Naive thymus-derived CD8-positive, alpha-beta T cell (primary cell): ENCODE measurements at regions not wholly inside any gene's neighbourhood (a gene's known extent, or its start where the extent isn't known, plus 50 kb on each side); places are given as distances from the start of the nearest gene placed in this dataset.

ENCODE experiments used
- ATAC-seq, 2 donors: fragments of 150-1000 bp; cut with Tn5 transposase in 1 of 2; sonication (Bioruptor Pico), chemical (Tn5 transposase) in 1 of 2; 1 replicate in 1 of 2; 2 replicates in 1 of 2; pipeline ENCODE4 v1.10.0; 2021; ENCODE audit warnings: mild to moderate bottlenecking in 2 of 2, moderate library complexity in 2 of 2
- POLR2A ChIA-PET: fragments of 350-600 bp; sonication (Branson Sonifier 250); formaldehyde crosslinking; loops from one replicate; lab custom pipeline; 2021; ENCODE audit warnings: antibody characterized with exemption; lab: Charles Lee
- DNase-seq, 10 donors: peaks; one replicate each; pipeline versions ENCODE4 v3.0.0 to v3.0.0-alpha.2; 2020 to 2022
- H3K27ac Mint-ChIP-seq, 10 donors: one replicate each; pipeline ENCODE4 v1.8.0; 2020 to 2022; ENCODE audit warnings: mild to moderate bottlenecking in 10 of 10, mixed read lengths in 10 of 10, moderate library complexity in 4 of 10, inconsistent platforms in 1 of 10
- H3K27me3 Mint-ChIP-seq, 5 donors: one replicate each; pipeline ENCODE4 v1.8.0; 2021 to 2022; ENCODE audit warnings: mixed read lengths in 5 of 5
- H3K36me3 Mint-ChIP-seq, 3 donors: one replicate each; pipeline ENCODE4 v1.8.0; 2020 to 2022; ENCODE audit warnings: mixed read lengths in 3 of 3, mild to moderate bottlenecking in 2 of 3, inconsistent platforms in 1 of 3
- H3K4me1 Mint-ChIP-seq, 4 donors: one replicate each; pipeline ENCODE4 v1.8.0; 2021 to 2022; ENCODE audit warnings: mixed read lengths in 4 of 4
- H3K4me3 Mint-ChIP-seq, 10 donors: one replicate each; pipeline ENCODE4 v1.8.0; 2020 to 2022; ENCODE audit warnings: mild to moderate bottlenecking in 10 of 10, mixed read lengths in 10 of 10, moderate library complexity in 6 of 10, inconsistent platforms in 1 of 10
- H3K9me3 Mint-ChIP-seq, 9 donors: one replicate each; pipeline ENCODE4 v1.8.0; 2020 to 2022; ENCODE audit warnings: mixed read lengths in 9 of 9, mild to moderate bottlenecking in 3 of 9, inconsistent platforms in 1 of 9, moderate library complexity in 1 of 9

DNA sequence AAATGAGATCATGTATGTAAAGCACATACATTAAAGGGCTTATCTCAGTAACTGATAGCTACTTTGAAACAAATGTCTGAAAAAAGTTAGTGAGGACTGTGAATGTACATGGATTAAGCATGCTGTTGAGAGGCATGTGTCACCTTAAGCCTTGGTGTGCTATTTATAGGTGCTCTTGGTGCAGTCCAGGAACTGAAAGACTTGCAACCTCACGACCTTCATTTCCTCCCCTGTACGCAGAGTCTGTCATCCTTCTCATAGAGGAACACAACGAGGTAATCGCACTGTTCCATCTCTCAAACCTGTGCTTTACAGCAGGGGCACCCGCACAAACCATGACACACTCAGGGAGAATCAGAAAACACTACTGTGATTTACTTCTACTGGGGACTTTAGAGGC is 65.6 kb downstream of the UFM1 start:
- POLR2A ChIA-PET = no interaction called here
- peaks cover 2 to 9% (median 5%) of the 10 kb centered on the region in 4 donors for H3K4me1 Mint-ChIP-seq
- DNase-seq (peak in 3 of 10 donors; percentile 1 to 25 (median 13)), ATAC-seq (peak; percentile 72 to 86)
- peaks cover 0 to 4% (median 0%) of the 10 kb centered on the region in 3 donors for H3K36me3 Mint-ChIP-seq
- peak overlapping the region in 5 of 10 donors; percentile 28 to 87 (median 63) for H3K27ac Mint-ChIP-seq
- peaks cover 0 to 4% (median 0%) of the 10 kb centered on the region in 9 donors for H3K9me3 Mint-ChIP-seq
- peak overlapping the region in 8 of 10 donors; percentile 7 to 73 (median 47) for H3K4me3 Mint-ChIP-seq
- H3K27me3 Mint-ChIP-seq = peaks cover 0 to 3% (median 0%) of the 10 kb centered on the region in 5 donors

DNA sequence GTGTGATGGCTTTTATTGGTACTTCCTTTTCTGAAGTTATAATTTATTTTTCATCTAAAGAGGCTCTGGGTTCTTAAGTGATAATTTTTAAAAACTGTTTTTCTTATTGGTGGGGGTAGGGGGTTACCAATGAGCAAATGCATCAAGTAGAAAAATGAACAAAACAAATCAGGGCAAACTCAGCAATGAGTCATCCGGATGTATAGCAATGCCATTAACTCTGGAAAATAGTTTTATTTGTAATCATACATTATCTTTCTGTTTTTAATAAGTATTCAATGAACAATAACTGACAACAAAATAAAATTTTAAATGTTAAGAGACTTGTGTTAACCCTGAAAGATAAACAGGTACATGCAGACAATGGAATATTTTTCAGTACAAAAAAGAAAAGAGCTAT is 67.6 kb downstream of the UFM1 start:
- DNase-seq (no peak), ATAC-seq (no peak)
- Mint-ChIP-seq H3K27ac (no peak overlapping the region), H3K9me3 (peaks cover 0 to 4% (median 0%) of the 10 kb centered on the region in 9 donors), H3K4me3 (no peak overlapping the region), H3K27me3 (peaks cover 0 to 3% (median 0%) of the 10 kb centered on the region in 5 donors), H3K36me3 (peaks cover 0 to 4% (median 0%) of the 10 kb centered on the region in 3 donors), H3K4me1 (peaks cover 2 to 9% (median 5%) of the 10 kb centered on the region in 4 donors)
- POLR2A ChIA-PET = no interaction called here

DNA sequence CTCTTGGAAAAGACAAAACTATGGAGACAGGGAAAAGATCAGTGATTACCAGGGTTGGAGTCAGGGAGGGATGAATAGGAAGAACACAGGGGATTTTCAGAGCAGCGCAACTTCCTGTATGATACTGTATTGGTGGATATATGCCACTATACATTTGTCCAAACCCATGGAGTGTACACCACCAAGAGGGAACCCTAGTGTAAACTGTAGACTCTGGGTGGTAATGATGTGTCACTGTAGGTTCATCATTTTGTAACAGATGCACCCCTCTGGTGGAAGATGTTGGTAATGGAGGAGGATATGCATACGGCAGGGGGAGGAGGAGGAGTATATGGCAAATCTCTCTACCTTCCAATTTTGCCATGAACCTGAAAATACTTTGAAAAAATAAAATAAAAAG is 68.1 kb downstream of the UFM1 start:
- DNase-seq = peak in 1 of 10 donors; percentile 3

DNA sequence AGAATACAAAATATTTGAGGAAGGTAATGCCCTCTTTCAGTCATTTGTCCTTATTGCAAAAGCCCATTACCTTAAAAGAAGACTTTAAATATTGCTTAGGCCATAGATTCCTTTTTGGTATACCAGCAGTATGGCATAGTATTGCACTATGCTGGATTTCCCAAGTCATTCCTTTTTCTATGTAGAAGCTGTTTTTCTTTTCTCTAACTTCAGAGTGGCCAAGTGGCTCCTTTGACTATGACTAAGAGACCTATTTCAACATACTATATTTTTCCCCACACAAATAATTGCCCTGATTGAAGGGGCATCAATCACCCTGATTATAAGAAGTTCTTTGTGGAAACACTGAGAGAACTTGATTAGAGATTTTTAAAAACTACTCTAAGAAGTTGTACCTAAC is 68.6 kb downstream of the UFM1 start:
- Mint-ChIP-seq H3K4me3 (no peak overlapping the region), H3K4me1 (peaks cover 2 to 9% (median 5%) of the 10 kb centered on the region in 4 donors), H3K9me3 (no peaks in the 10 kb centered on the region), H3K36me3 (no peaks in the 10 kb centered on the region), H3K27ac (no peak overlapping the region), H3K27me3 (peaks cover 0 to 3% (median 0%) of the 10 kb centered on the region in 5 donors)
- ATAC-seq = no peak
- DNase-seq = no peak
- POLR2A ChIA-PET = no interaction called here

More for the DNA sequence above, 68.1 kb downstream of the UFM1 start:
- H3K27me3 Mint-ChIP-seq = peaks cover 0 to 3% (median 0%) of the 10 kb centered on the region in 5 donors
- POLR2A ChIA-PET = no interaction called here
- H3K4me1 Mint-ChIP-seq = peaks cover 2 to 9% (median 5%) of the 10 kb centered on the region in 4 donors
- peak in 1 of 2 donors; percentile 40 for ATAC-seq
- no peak overlapping the region for H3K4me3 Mint-ChIP-seq
- peaks cover 0 to 2% (median 0%) of the 10 kb centered on the region in 9 donors for H3K9me3 Mint-ChIP-seq
- H3K36me3 Mint-ChIP-seq = peaks cover 0 to 2% (median 0%) of the 10 kb centered on the region in 3 donors
- H3K27ac Mint-ChIP-seq = no peak overlapping the region

DNA sequence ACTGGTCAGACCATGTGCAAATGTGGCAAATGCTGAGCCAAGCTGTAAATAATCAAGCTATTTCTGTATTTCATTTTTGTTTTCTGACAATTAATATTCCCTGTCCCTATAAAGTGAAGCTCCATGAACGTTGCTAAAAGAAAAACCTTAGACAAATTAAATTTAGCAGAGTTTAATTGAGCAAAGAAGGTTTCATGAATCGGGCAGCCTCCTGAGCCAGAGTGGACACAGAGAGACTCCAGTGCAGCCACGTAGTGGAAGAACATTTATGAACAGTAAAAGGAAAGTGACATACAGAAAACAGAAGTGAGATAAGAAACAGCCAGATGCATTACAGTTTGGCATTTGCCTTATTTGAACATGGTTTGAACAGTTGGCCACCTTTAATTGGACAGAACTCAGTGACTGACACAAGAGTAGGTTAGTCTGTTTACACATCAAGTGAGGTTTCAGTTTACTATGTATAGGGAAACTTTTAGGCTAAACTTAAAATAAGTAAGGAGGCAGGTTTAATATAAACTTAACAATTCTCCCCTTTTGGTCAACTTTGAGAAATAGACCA is 69.7 kb downstream of the UFM1 start:
- POLR2A ChIA-PET = no interaction called here
- Mint-ChIP-seq H3K4me1 (peaks cover 2 to 9% (median 5%) of the 10 kb centered on the region in 4 donors), H3K27me3 (peaks cover 0 to 3% (median 0%) of the 10 kb centered on the region in 5 donors), H3K9me3 (no peaks in the 10 kb centered on the region), H3K4me3 (no peak overlapping the region), H3K27ac (no peak overlapping the region), H3K36me3 (no peaks in the 10 kb centered on the region)
- no peak for DNase-seq
- ATAC-seq = no peak

DNA sequence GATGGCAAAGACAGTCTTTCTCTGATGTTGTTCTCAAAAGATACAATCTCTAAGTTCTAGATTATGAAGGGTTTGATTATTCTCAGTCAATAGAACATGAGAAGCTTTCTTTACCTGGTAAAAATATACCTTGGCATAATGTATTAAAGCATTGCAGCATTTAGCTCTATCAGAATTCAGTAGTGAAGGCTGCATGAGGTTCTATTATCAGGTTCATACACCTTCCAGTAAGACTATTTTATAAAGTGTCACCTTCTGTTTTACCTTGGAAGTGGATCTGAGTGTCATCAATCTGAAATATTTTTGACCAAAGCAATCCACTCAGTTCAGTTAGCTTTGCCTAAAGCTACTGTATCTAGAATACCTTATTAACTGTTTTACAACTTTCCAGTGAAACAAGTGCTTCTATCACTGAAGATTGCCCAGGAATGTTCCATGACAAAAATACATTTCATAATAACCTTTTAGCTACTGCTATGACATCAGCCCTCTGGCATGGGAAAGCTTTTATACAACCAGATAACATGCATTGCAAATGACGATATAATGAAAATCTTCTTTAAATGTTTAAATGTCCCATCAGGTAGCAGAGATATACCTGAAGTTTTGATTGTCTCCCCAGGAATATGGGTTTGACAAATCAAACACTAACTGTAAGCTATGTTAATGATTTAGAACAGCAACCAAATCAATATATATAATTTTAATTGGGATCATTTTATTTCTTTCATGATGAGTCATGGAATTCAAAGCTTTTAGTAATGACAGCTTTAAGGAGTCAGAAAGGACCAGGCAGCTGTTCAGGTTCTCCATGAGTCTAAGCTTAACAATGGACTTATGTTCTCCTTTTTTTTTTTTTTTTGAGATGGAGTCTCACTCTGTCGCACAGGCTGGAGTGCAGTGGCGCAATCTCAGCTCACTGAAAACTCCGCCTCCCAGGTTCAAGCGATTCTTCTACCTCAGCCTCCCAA is 72.2 kb downstream of the UFM1 start:
- Mint-ChIP-seq H3K4me3 (no peak overlapping the region), H3K27ac (no peak overlapping the region), H3K27me3 (peaks cover 0 to 3% (median 0%) of the 10 kb centered on the region in 5 donors), H3K9me3 (no peaks in the 10 kb centered on the region), H3K4me1 (no peaks in the 10 kb centered on the region), H3K36me3 (no peaks in the 10 kb centered on the region)
- ATAC-seq (no peak), DNase-seq (no peak)
- POLR2A ChIA-PET = no interaction called here

DNA sequence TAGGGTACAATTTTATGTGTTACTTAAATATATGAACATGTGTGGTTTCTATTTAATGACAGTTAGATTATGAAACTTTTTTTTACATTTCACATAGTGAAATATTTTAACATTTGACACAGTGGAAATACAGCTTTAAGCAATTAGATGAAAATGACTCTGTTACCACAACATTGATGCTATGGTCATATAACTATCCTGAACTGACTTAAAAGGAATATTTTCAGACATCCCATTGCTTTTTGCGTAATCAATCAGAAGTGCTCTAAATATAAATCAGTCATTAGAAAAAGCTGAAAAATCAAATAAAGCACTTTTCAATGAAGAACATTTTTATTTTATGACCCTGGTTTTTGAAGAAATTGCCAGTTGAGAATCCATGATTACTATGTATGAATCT is 80.3 kb downstream of the UFM1 start:
- Mint-ChIP-seq H3K27me3 (peaks cover 0 to 36% (median 3%) of the 10 kb centered on the region in 5 donors), H3K4me1 (no peaks in the 10 kb centered on the region), H3K36me3 (no peaks in the 10 kb centered on the region), H3K27ac (no peak overlapping the region), H3K4me3 (no peak overlapping the region), H3K9me3 (no peaks in the 10 kb centered on the region)
- ATAC-seq = no peak
- no peak for DNase-seq
- POLR2A ChIA-PET = no interaction called here

DNA sequence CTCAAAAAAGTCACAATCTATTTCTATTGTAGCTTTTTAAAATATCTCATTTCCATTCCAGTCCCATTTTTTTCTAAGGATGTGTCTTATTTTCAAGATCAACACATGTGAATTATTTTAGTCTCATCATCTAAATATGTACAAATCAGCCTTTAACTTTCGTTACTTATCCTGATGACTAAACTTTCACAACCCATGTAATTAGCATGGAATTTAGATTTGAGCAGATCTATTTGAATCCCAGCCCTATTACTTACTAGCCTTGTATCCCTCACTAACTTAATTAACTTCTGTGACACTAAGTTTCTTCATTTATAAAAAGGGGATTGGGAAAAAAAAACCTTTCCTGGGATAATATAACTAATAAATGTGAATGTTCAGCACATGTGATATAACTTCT is 81.1 kb downstream of the UFM1 start:
- Mint-ChIP-seq H3K4me1 (no peaks in the 10 kb centered on the region), H3K4me3 (no peak overlapping the region), H3K9me3 (peaks cover 0 to 2% (median 0%) of the 10 kb centered on the region in 9 donors), H3K27ac (no peak overlapping the region), H3K27me3 (peaks cover 3 to 44% (median 5%) of the 10 kb centered on the region in 5 donors), H3K36me3 (no peaks in the 10 kb centered on the region)
- no peak for ATAC-seq
- DNase-seq = no peak
- POLR2A ChIA-PET = no interaction called here

DNA sequence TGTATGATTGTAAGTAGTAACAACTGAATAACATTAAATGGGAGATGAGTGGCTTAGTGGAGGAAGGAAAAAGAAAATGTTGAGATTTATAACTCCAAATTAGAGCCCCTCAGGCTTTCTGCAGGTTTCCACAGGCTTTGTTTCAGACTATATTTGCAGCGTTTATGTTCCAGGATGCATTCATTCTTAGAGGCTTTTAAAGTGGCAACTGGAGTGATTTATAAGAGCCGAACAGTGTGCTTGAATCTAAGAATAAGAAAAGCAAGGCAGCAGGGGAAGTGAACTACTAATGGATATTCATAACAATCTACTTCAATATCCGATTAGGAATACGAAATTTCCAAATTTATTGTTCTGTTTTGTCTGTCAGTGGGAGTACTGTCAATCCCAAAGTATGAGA is 91.0 kb downstream of the UFM1 start:
- no peak for DNase-seq
- POLR2A ChIA-PET = no interaction called here

DNA sequence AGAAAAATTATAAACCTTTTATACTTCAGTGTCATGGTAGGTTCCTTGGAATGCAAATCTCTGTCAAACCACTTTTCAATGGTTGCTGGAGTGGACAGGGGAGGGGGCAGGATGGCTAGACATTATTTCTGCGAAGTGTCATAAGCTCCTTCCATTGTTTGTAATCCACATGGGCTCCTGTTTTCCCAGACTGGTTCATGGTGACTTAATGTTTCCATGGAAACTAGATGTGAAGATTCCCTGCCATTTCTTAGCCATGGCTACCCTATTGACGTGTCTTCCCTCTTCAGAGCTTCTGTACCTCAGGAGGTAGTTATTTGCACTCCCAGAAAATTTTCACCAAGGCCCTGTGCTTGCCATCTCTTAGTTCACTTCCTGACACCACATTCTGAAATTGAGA is 95.3 kb downstream of the UFM1 start:
- Mint-ChIP-seq H3K27ac (no peak overlapping the region), H3K4me3 (no peak overlapping the region)
- POLR2A ChIA-PET = no interaction called here

More for the DNA sequence above, 91.0 kb downstream of the UFM1 start:
- ATAC-seq = no peak
- Mint-ChIP-seq H3K4me1 (no peaks in the 10 kb centered on the region), H3K9me3 (no peaks in the 10 kb centered on the region), H3K27ac (no peak overlapping the region), H3K4me3 (no peak overlapping the region), H3K36me3 (no peaks in the 10 kb centered on the region), H3K27me3 (peaks cover 0 to 3% (median 0%) of the 10 kb centered on the region in 5 donors)

DNA sequence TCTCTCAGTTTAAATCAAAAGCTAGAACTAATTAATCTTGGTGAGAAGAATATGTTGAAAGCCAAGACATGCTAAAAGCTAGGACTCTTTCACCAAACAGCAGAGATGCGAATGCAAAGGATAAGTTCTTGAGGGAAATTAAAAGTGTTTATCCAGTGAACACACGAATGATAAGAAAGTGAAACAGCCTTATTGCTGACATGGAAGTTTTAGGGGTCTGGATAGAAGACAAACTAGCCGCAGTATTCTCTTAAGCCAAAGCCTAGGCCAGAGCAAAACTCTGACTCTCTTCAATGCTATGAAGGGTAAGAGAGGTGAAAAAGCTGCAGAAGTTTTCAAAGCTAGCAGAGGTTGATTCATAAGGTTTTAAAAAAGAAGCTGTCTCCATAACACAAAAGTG is 103.0 kb downstream of the UFM1 start:
- DNase-seq = no peak
- no peak overlapping the region for H3K27ac Mint-ChIP-seq
- H3K4me1 Mint-ChIP-seq = no peaks in the 10 kb centered on the region
- POLR2A ChIA-PET = no interaction called here
- no peak overlapping the region for H3K4me3 Mint-ChIP-seq
- H3K27me3 Mint-ChIP-seq = peaks cover 0 to 9% (median 3%) of the 10 kb centered on the region in 5 donors
- H3K9me3 Mint-ChIP-seq = no peaks in the 10 kb centered on the region
- H3K36me3 Mint-ChIP-seq = no peaks in the 10 kb centered on the region
- no peak for ATAC-seq

More for the DNA sequence above, 95.3 kb downstream of the UFM1 start:
- no peak for DNase-seq
- H3K27me3 Mint-ChIP-seq = no peaks in the 10 kb centered on the region
- ATAC-seq = no peak
- no peaks in the 10 kb centered on the region for H3K36me3 Mint-ChIP-seq
- H3K9me3 Mint-ChIP-seq = no peaks in the 10 kb centered on the region
- H3K4me1 Mint-ChIP-seq = no peaks in the 10 kb centered on the region

DNA sequence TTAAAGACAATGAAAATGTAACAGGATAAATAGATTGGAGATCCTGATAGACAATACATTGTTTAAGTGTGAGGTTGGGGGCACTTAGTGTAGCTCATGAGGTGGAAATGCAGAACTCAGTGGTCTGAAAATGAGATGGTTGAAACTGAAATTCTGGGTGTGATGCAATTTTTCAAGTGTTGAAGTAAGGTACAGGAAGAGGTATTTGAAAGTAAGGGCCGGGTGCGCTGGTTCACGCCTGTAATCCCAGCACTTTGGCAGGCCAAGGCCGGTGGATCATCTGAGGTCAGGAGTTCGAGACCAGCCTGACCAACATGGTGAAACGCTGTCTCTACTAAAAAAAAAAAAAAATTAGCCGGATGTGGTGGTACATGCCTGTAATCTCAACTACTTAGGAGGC is 113.0 kb downstream of the UFM1 start:
- POLR2A ChIA-PET = no interaction called here
- H3K4me1 Mint-ChIP-seq = no peaks in the 10 kb centered on the region
- H3K27me3 Mint-ChIP-seq = peaks cover 0 to 15% (median 2%) of the 10 kb centered on the region in 5 donors
- no peak overlapping the region for H3K27ac Mint-ChIP-seq
- DNase-seq (no peak), ATAC-seq (no peak)
- H3K9me3 Mint-ChIP-seq = peaks cover 0 to 14% (median 5%) of the 10 kb centered on the region in 9 donors
- no peak overlapping the region for H3K4me3 Mint-ChIP-seq
- H3K36me3 Mint-ChIP-seq = peaks cover 0 to 7% (median 0%) of the 10 kb centered on the region in 3 donors

DNA sequence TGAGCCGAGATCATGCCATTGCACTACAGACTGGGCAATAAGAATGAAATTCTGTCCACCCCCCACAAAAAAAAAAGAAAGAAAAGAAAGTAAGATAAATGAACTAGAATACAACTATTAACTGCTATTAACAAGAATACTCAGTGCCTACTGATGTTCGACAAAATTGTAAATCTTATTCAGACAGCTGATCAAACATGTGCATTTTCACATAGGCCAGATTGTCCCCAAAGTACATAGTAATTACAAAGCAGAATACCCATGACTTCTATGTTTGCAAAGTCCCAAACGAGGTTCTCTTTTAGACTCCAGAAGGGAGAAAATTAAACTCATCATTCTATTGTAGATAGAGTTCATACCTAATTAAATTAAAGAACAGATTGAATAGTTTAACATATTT is 113.4 kb downstream of the UFM1 start:
- Mint-ChIP-seq H3K27me3 (peaks cover 0 to 12% (median 2%) of the 10 kb centered on the region in 5 donors), H3K4me1 (no peaks in the 10 kb centered on the region), H3K4me3 (no peak overlapping the region), H3K27ac (no peak overlapping the region), H3K36me3 (peaks cover 0 to 7% (median 0%) of the 10 kb centered on the region in 3 donors), H3K9me3 (peaks cover 0 to 14% (median 5%) of the 10 kb centered on the region in 9 donors)
- no peak for ATAC-seq
- POLR2A ChIA-PET = no interaction called here
- DNase-seq = no peak
